ENCODE measurements at regions not wholly inside any gene's neighbourhood (a gene's known extent, or its start where the extent isn't known, plus 50 kb on each side); places are given as distances from the start of the nearest gene placed in this dataset.

DNA sequence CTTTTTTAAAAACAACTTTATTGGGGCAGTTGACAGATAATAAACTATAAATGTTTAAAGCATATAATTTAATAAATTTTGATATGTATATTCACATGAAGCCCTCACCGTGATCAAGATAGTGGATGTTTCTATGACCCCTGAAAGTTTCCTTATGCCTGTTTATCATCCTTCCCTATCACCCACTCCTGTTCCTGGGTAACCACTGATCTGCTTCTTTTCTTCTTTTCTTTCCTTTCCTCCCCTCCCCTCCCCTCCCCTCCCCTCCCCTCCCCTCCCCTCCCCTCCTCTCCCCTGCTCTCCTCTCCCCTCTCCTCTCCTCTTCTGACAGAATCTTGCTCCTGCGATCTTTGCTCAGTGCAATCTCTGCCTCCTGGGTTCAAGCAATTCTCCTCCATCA, 193.7 kb upstream of the CDH13 start (continued):
- TF ChIP-seq, protein P1, sequence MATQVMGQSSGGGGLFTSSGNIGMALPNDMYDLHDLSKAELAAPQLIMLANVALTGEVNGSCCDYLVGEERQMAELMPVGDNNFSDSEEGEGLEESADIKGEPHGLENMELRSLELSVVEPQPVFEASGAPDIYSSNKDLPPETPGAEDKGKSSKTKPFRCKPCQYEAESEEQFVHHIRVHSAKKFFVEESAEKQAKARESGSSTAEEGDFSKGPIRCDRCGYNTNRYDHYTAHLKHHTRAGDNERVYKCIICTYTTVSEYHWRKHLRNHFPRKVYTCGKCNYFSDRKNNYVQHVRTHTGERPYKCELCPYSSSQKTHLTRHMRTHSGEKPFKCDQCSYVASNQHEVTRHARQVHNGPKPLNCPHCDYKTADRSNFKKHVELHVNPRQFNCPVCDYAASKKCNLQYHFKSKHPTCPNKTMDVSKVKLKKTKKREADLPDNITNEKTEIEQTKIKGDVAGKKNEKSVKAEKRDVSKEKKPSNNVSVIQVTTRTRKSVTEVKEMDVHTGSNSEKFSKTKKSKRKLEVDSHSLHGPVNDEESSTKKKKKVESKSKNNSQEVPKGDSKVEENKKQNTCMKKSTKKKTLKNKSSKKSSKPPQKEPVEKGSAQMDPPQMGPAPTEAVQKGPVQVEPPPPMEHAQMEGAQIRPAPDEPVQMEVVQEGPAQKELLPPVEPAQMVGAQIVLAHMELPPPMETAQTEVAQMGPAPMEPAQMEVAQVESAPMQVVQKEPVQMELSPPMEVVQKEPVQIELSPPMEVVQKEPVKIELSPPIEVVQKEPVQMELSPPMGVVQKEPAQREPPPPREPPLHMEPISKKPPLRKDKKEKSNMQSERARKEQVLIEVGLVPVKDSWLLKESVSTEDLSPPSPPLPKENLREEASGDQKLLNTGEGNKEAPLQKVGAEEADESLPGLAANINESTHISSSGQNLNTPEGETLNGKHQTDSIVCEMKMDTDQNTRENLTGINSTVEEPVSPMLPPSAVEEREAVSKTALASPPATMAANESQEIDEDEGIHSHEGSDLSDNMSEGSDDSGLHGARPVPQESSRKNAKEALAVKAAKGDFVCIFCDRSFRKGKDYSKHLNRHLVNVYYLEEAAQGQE (IDR thresholded peaks at IDR 0.05; ENCODE audit: low read depth, low read length), result no peak
- TF ChIP-seq, protein P2, sequence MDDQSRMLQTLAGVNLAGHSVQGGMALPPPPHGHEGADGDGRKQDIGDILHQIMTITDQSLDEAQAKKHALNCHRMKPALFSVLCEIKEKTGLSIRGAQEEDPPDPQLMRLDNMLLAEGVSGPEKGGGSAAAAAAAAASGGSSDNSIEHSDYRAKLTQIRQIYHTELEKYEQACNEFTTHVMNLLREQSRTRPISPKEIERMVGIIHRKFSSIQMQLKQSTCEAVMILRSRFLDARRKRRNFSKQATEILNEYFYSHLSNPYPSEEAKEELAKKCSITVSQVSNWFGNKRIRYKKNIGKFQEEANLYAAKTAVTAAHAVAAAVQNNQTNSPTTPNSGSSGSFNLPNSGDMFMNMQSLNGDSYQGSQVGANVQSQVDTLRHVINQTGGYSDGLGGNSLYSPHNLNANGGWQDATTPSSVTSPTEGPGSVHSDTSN (IDR thresholded peaks at IDR 0.05), result no peak
- TF ChIP-seq CHD2 (IDR thresholded peaks at IDR 0.05; ENCODE audit: low read length, partially characterized antibody) (no peak), GATA2 (CRISPR knock-in tag; IDR thresholded peaks at IDR 0.05) (no peak), POLR2AphosphoS5 (IDR thresholded peaks at IDR 0.05; ENCODE audit: low read depth, low read length) (no peak), TAF1 (IDR thresholded peaks at IDR 0.05; ENCODE audit: borderline replicate concordance, low read depth, low read length) (no peak), TCF12 (IDR thresholded peaks at IDR 0.05) (no peak), RCOR1 (IDR thresholded peaks at IDR 0.05; ENCODE audit: low read length) (no peak), FOXM1 (IDR thresholded peaks at IDR 0.05; ENCODE audit: low read depth) (no peak)

DNA sequence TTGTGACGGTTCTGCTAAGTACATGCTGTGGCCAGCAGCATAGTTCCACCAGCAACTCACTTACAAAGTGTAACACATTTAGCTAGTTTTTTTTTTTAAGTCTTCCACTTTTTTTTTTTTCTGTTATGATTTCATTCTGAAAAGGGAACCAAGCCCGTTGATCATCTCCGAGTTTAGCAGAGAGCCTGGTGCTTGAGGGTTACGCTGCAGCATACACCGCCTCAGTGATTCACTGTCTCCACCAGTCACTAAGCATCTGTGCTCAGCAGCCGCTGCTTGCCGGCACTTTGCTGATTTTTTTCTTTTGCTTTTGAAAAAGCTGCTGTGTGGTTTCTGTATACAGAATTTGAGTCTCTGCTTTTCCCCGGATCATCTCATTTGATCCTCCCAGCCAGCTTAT, 194.5 kb upstream of the CDH13 start:
- DNase-seq, result no peak
- no peak for TF ChIP-seq CHD2 (IDR thresholded peaks at IDR 0.05; ENCODE audit: low read length, partially characterized antibody)
- TF ChIP-seq, protein P3, sequence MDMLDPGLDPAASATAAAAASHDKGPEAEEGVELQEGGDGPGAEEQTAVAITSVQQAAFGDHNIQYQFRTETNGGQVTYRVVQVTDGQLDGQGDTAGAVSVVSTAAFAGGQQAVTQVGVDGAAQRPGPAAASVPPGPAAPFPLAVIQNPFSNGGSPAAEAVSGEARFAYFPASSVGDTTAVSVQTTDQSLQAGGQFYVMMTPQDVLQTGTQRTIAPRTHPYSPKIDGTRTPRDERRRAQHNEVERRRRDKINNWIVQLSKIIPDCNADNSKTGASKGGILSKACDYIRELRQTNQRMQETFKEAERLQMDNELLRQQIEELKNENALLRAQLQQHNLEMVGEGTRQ (IDR thresholded peaks at IDR 0.05; ENCODE audit: borderline replicate concordance, low read depth, low read length), result no peak
- TF ChIP-seq, protein P4, sequence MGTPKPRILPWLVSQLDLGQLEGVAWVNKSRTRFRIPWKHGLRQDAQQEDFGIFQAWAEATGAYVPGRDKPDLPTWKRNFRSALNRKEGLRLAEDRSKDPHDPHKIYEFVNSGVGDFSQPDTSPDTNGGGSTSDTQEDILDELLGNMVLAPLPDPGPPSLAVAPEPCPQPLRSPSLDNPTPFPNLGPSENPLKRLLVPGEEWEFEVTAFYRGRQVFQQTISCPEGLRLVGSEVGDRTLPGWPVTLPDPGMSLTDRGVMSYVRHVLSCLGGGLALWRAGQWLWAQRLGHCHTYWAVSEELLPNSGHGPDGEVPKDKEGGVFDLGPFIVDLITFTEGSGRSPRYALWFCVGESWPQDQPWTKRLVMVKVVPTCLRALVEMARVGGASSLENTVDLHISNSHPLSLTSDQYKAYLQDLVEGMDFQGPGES (IDR thresholded peaks at IDR 0.05; ENCODE audit: low read depth, low read length), result no peak
- no peak overlapping the region for H3K4me2 ChIP-seq

More for the DNA sequence above, 194.5 kb upstream of the CDH13 start:
- Histone ChIP-seq H3K9ac (no peak overlapping the region), H2AFZ (ENCODE audit: low read depth) (no peak overlapping the region), H3K9me2 (no peaks in the 10 kb centered on the region), H3K4me3 (ENCODE audit: low read depth in 2 of 2, low read length in 1 of 2) (no peak overlapping the region), H3K36me3 (replicated peaks in 1 of 2; ENCODE audit: control insufficient read depth in 1 of 2, insufficient read depth in 2 of 2, low read length in 1 of 2) (no peaks in the 10 kb centered on the region), H3K4me1 (ENCODE audit: control insufficient read depth in 1 of 2, insufficient read depth in 2 of 2, low read depth in 1 of 2, low read length in 1 of 2) (no peaks in the 10 kb centered on the region), H3K27ac (ENCODE audit: low read depth in 2 of 2, low read length in 1 of 2) (no peak overlapping the region), H3F3A (replicated peaks; ENCODE audit: insufficient read depth) (no peaks in the 10 kb centered on the region), H3K9me3 (no peaks in the 10 kb centered on the region), H3K27me3 (ENCODE audit: insufficient read depth) (no peaks in the 10 kb centered on the region), H3K79me2 (ENCODE audit: insufficient read depth) (no peaks in the 10 kb centered on the region), H4K20me1 (ENCODE audit: insufficient read depth) (no peaks in the 10 kb centered on the region)
- ChIA-PET POLR2A (no interaction called here), CTCF (interaction anchor here (1.5 kb wide), 1 partner anchor 24 kb away, joined by 8 read pairs; no protein-coding TSS in a partner anchor)
- 28% methylated on average over 8 of the region's 8 CpGs for WGBS (ENCODE audit: low lambda C conversion rate)

Data from SK-N-SH (cell line).